ENCODE measurements at regions not wholly inside any gene's neighbourhood (a gene's known extent, or its start where the extent isn't known, plus 50 kb on each side); places are given as distances from the start of the nearest gene placed in this dataset.

DNA sequence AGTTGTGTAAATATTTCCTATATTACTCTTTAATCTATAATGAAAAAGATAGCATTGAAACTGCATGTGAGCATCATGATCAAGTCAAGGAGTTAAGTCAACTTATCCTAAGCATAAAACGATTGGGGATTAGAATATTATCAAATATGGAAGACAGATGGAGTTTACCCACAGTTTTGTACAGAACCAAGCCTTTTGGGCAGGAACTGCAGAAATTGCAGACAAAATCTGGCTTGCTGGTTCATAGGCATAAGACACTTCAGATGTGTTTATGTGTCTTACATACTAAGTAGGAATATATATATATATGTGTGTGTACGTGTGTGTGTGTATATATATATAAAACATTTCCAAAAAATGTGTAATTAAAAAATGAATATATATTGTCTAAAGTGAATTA lies 375.4 kb upstream of the TPK1 start:
- CTCF ChIA-PET, result interaction anchor here (1.2 kb wide), 2 partner anchors 11 to 17 kb away, joined by 3 read pairs; no protein-coding TSS in a partner anchor

DNA sequence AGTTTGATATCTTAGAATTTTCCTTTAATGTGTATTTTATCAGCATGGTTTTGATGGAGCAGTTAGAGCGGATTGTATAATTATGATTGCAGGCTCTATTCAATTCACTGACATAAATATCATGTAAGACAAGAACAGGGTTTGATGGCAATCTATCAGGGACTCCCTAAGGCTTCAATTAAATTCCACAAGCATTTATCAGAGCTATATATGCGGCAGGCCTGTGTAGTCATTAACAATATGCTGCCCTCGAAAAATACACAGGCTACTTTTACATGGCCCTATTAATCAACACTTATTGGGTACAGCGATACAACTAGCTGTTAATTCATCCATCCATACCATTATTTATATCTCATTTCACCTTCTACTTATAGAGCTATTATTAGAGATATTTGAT lies 358.1 kb upstream of the TPK1 start:
- ChIA-PET POLR2A (no interaction called here), CTCF (interaction anchor here (1.2 kb wide), 1 partner anchor 17 kb away, joined by 3 read pairs; no protein-coding TSS in a partner anchor)
- TF ChIP-seq, protein P1, sequence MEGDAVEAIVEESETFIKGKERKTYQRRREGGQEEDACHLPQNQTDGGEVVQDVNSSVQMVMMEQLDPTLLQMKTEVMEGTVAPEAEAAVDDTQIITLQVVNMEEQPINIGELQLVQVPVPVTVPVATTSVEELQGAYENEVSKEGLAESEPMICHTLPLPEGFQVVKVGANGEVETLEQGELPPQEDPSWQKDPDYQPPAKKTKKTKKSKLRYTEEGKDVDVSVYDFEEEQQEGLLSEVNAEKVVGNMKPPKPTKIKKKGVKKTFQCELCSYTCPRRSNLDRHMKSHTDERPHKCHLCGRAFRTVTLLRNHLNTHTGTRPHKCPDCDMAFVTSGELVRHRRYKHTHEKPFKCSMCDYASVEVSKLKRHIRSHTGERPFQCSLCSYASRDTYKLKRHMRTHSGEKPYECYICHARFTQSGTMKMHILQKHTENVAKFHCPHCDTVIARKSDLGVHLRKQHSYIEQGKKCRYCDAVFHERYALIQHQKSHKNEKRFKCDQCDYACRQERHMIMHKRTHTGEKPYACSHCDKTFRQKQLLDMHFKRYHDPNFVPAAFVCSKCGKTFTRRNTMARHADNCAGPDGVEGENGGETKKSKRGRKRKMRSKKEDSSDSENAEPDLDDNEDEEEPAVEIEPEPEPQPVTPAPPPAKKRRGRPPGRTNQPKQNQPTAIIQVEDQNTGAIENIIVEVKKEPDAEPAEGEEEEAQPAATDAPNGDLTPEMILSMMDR (IDR thresholded peaks at IDR 0.05; ENCODE audit: control extremely low read depth, extremely low read depth, low read depth, missing control alignments), result no peak
- no peak for DNase-seq (ENCODE audit: extremely low spot score)

More for the DNA sequence above, 375.4 kb upstream of the TPK1 start:
- POLR2A ChIA-PET, result no interaction called here
- no peak for DNase-seq (ENCODE audit: extremely low spot score)
- TF ChIP-seq, protein P1 (IDR thresholded peaks at IDR 0.05; ENCODE audit: control extremely low read depth, extremely low read depth, low read depth, missing control alignments), result no peak

DNA sequence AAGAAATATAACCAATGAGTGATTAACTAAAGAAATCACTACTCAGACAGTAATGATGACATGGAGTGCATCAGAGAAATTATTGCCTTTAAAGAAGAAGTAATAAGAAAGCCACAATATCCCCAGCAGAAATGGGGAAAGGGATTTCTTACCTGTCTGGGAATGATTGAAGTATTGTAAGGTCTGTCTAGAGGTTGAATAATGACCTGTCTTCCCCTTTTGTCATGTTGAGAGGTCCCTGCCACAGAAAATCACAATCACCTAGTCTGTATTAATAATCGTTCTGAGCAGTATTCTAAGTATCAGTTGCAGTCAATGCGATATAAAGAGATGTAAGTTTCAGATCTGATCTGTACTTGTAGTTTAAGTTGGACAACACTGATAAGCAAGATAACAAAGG lies 349.1 kb upstream of the TPK1 start:
- CTCF ChIA-PET, result no interaction called here
- TF ChIP-seq, protein P1 (IDR thresholded peaks at IDR 0.05; ENCODE audit: control extremely low read depth, extremely low read depth, low read depth, missing control alignments), result no peak
- DNase-seq (ENCODE audit: extremely low spot score), result no peak

DNA sequence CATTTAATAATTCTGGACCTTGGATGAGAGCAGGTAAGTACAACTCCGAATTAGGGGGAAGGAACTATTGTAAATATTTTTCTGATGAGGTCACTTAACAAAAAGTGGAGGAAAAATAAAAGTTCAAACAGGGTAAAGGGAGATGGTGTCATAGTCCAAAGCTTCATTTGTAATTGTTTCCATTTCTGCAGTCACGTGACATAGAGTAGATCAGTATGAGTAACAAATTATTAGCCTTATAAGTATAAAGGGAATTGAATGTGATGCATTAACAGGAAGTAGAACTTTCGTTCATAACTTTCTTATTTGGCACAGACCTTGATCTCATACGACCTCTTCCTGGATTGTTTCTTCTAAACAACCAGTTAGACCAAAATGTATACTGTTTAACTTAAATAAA lies 347.2 kb upstream of the TPK1 start:
- CTCF ChIA-PET, result no interaction called here
- TF ChIP-seq, protein P1 (IDR thresholded peaks at IDR 0.05; ENCODE audit: control extremely low read depth, extremely low read depth, low read depth, missing control alignments), result no peak
- no peak for DNase-seq (ENCODE audit: extremely low spot score)
- POLR2A ChIA-PET, result no interaction called here

More for the DNA sequence above, 349.1 kb upstream of the TPK1 start:
- POLR2A ChIA-PET, result no interaction called here

DNA sequence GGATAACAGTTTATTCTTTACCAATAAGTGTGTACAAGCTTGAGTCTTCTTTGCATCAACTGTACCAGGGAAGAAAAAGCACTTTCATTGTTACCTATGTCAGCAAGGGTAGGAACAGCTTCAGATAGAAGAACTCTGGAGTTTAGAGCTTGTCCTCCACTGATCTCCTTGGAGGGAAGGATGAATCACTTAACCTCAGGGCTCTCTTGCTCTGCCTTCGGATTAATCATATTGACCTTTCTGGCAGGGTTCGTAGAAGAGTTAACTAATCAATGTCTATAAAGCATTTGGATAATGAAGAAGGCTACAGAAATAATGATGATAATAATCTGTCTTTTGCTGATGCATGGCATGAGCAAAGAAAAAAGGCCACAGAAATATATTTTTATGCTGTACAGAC lies 339.5 kb upstream of the TPK1 start:
- POLR2A ChIA-PET, result no interaction called here
- DNase-seq (ENCODE audit: extremely low spot score), result no peak
- TF ChIP-seq, protein P1 (IDR thresholded peaks at IDR 0.05; ENCODE audit: control extremely low read depth, extremely low read depth, low read depth, missing control alignments), result no peak
- CTCF ChIA-PET, result no interaction called here

DNA sequence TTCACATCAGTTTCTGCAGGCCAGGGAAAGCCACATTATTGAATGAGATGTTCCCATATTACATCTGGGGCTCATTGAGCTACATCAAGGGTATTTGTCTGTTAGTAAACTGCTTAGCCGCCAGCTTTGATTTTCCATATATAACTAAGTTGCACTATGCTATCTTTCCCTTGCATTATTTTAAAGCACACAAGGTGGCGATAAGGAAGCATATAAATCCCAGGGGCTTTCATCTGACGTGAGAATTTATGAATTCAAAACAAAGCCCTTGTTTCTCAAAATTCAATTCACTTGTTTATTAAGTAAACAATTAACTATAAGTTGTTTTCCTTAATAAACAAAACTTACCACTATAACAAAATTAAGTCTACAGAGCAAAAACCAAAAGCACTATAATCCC lies 334.1 kb upstream of the TPK1 start:
- no peak for DNase-seq (ENCODE audit: extremely low spot score)
- POLR2A ChIA-PET, result no interaction called here
- CTCF ChIA-PET, result interaction anchor here (0.6 to 1.2 kb wide), 2 partner anchors 177 to 920 kb away, joined by 3 read pairs; no protein-coding TSS in a partner anchor
- TF ChIP-seq, protein P1 (IDR thresholded peaks at IDR 0.05; ENCODE audit: control extremely low read depth, extremely low read depth, low read depth, missing control alignments), result no peak

DNA sequence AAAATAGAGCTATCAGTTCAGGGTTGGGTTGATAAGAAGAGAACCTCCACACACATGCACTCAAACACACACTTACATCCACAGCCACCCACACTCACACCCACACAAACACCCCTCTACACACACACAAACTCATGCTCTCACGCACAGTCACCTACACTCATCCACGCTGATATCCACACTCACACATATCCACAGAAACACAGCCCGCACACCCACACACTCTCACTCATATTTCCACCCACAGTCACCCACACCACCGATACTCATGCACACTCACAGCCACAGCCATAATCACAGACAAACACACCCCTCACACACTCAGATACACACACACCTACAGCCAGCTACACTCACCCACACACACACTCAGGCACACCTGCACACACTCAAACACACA lies 333.0 kb upstream of the TPK1 start:
- CTCF ChIA-PET, result interaction anchor here (1.2 to 1.3 kb wide), 2 partner anchors 178 to 921 kb away, joined by 3 read pairs; no protein-coding TSS in a partner anchor
- no peak for DNase-seq (ENCODE audit: extremely low spot score)
- TF ChIP-seq, protein P1 (IDR thresholded peaks at IDR 0.05; ENCODE audit: control extremely low read depth, extremely low read depth, low read depth, missing control alignments), result no peak
- POLR2A ChIA-PET, result no interaction called here

Data from GM10248 (cell line).